GM23338 (cell line): ENCODE measurements at regions not wholly inside any gene's neighbourhood (a gene's known extent, or its start where the extent isn't known, plus 50 kb on each side); places are given as distances from the start of the nearest gene placed in this dataset.

Source experiments
- ATAC-seq: fragments of 200-7000 bp; cut with Tn5 transposase; 3 replicates; pipeline ENCODE4 v1.9.1; 2020
- DNase-seq: peaks from one replicate; pipeline ENCODE4 v3.0.0-alpha.2; 2015; ENCODE audit warnings: low spot score
- H2AFZ ChIP-seq: fragments of 200-600 bp; sonication (generic); 2 replicates; pipeline ENCODE4 v1.8.0; 2016; ENCODE audit warnings: antibody characterized with exemption, mild to moderate bottlenecking, moderate library complexity
- H3F3A ChIP-seq: fragments of 200-600 bp; sonication (generic); replicated peaks from 2 replicates; pipeline ENCODE4 v1.8.0; 2017; ENCODE audit warnings: antibody characterized with exemption, mixed run types, low read depth
- H3K27ac ChIP-seq: fragments of 200-600 bp; sonication (generic); 2 replicates; pipeline ENCODE4 v1.6.1; 2016; ENCODE audit warnings: low read depth
- H3K27me3 ChIP-seq: fragments of 200-600 bp; sonication (generic); 2 replicates; pipeline ENCODE4 v1.8.0; 2016; ENCODE audit warnings: mild to moderate bottlenecking, mixed run types, moderate library complexity; ENCODE audit not compliant: insufficient read depth
- H3K36me3 ChIP-seq: fragments of 200-600 bp; sonication (generic); 2 replicates; pipeline ENCODE4 v1.8.0; 2016; ENCODE audit warnings: mild to moderate bottlenecking; ENCODE audit not compliant: insufficient read depth
- H3K4me1 ChIP-seq: fragments of 200-600 bp; sonication (generic); 2 replicates; pipeline ENCODE4 v1.8.0; 2016; ENCODE audit warnings: mild to moderate bottlenecking, moderate library complexity; ENCODE audit not compliant: insufficient read depth
- H3K4me2 ChIP-seq: fragments of 200-600 bp; sonication (generic); 2 replicates; pipeline ENCODE4 v1.7.1; 2017; ENCODE audit warnings: mixed run types
- H3K4me3 ChIP-seq: fragments of 200-600 bp; sonication (generic); 2 replicates; pipeline ENCODE4 v1.6.1; 2016; ENCODE audit warnings: mixed run types
- H3K79me2 ChIP-seq: fragments of 200-600 bp; sonication (generic); replicated peaks from 2 replicates; pipeline ENCODE4 v1.8.0; 2017; ENCODE audit warnings: mild to moderate bottlenecking; ENCODE audit not compliant: insufficient read depth
- H3K9me2 ChIP-seq: fragments of 200-600 bp; sonication (generic); 2 replicates; pipeline ENCODE4 v1.8.0; 2017; ENCODE audit not compliant: insufficient read depth
- H4K20me1 ChIP-seq: fragments of 200-600 bp; sonication (generic); replicated peaks from 2 replicates; pipeline ENCODE4 v1.8.0; 2017; ENCODE audit warnings: mild to moderate bottlenecking; ENCODE audit not compliant: insufficient read depth
- H3K27ac Mint-ChIP-seq: 2 replicates; pipeline ENCODE4 v1.8.0; 2020; ENCODE audit warnings: inconsistent platforms, mild to moderate bottlenecking, moderate library complexity, mixed read lengths
- H3K27me3 Mint-ChIP-seq: 3 replicates; pipeline ENCODE4 v1.8.0; 2022; ENCODE audit warnings: low read depth, mild to moderate bottlenecking, moderate library complexity, mixed read lengths, inconsistent platforms; ENCODE audit not compliant: insufficient read depth, poor library complexity
- H3K36me3 Mint-ChIP-seq: 3 replicates; pipeline ENCODE4 v1.8.0; 2021; ENCODE audit warnings: low read depth, mild to moderate bottlenecking, inconsistent platforms, moderate library complexity, mixed read lengths
- H3K4me1 Mint-ChIP-seq: 3 replicates; pipeline ENCODE4 v1.8.0; 2020; ENCODE audit warnings: mild to moderate bottlenecking, inconsistent platforms, mixed read lengths
- H3K4me3 Mint-ChIP-seq: 3 replicates; pipeline ENCODE4 v1.8.0; 2021; ENCODE audit warnings: moderate library complexity, mild to moderate bottlenecking, inconsistent platforms, mixed read lengths
- H3K9me3 Mint-ChIP-seq: 3 replicates; pipeline ENCODE4 v1.8.0; 2020; ENCODE audit warnings: moderate library complexity, mild to moderate bottlenecking, inconsistent platforms, mixed read lengths
- CREB1 ChIP-seq: fragments of 250-450 bp; sonication (Bioruptor Pico); IDR thresholded peaks from 2 replicates; pipeline ENCODE4 v1.5.0; 2020; ENCODE audit warnings: low read depth, mild to moderate bottlenecking, moderate library complexity
- ETS1 ChIP-seq: IDR thresholded peaks from 2 replicates; pipeline ENCODE4 v1.6.1; 2016; ENCODE audit warnings: antibody characterized with exemption
- EZH2 ChIP-seq: fragments of 200-600 bp; sonication (generic); IDR thresholded peaks from one replicate; pipeline ENCODE4 v1.8.0; 2017; ENCODE audit warnings: antibody characterized with exemption, mild to moderate bottlenecking, low read depth; ENCODE audit not compliant: unreplicated experiment
- EZH2phosphoT487 ChIP-seq: fragments of 200-600 bp; sonication (generic); IDR thresholded peaks from one replicate; pipeline ENCODE4 v1.8.1; 2018; ENCODE audit warnings: antibody characterized with exemption; ENCODE audit not compliant: unreplicated experiment
- POLR2AphosphoS5 ChIP-seq: IDR thresholded peaks from 2 replicates; pipeline ENCODE4 v1.6.1; 2016; ENCODE audit warnings: antibody characterized with exemption, low read depth
- REST ChIP-seq: IDR thresholded peaks from one replicate; pipeline ENCODE4 v1.6.1; 2018; ENCODE audit warnings: antibody characterized with exemption; ENCODE audit not compliant: unreplicated experiment
- ZNF114 ChIP-seq: fragments of 250-450 bp; sonication (Bioruptor Pico); IDR thresholded peaks from 2 replicates; pipeline ENCODE4 v1.5.0; 2020; ENCODE audit warnings: mild to moderate bottlenecking, moderate library complexity

- peak overlapping the region; percentile 72 for H2AFZ ChIP-seq
- H3K27ac ChIP-seq: no peak overlapping the region
- H3K79me2 ChIP-seq: no peaks in the 10 kb centered on the region
- Mint-ChIP-seq H3K27ac (no peak overlapping the region), H3K4me3 (no peak overlapping the region), H3K36me3 (0 out of 3 replicates have a peak, but pooled peaks cover 3% of the 10 kb centered on the region), H3K9me3 (0 out of 3 replicates have a peak, but pooled peaks cover 6% of the 10 kb centered on the region), H3K4me1 (peaks cover 9% of the 10 kb centered on the region), H3K27me3 (peaks cover 3% of the 10 kb centered on the region)
- no peak overlapping the region for H3K4me2 ChIP-seq
- ATAC-seq: no peak
- H3K4me1 ChIP-seq: 0 out of 2 replicates have a peak, but pooled peaks cover 5% of the 10 kb centered on the region
- no peak for DNase-seq
- H4K20me1 ChIP-seq: no peaks in the 10 kb centered on the region; the same call in 1 of the 2 replicates
- no peaks in the 10 kb centered on the region for H3F3A ChIP-seq
- no peak for TF ChIP-seq REST
- no peak for TF ChIP-seq POLR2AphosphoS5
- TF ChIP-seq ETS1: no peak
- H3K4me3 ChIP-seq: no peak overlapping the region
- no peaks in the 10 kb centered on the region for H3K27me3 ChIP-seq
- H3K36me3 ChIP-seq: no peaks in the 10 kb centered on the region
- peaks cover 32% of the 10 kb centered on the region for H3K9me2 ChIP-seq
Observed at GRCh38 chr12:13386323-13387039, 190.0 kb downstream of the EMP1 start.

- Histone ChIP-seq H3K4me3 (no peak overlapping the region), H3K4me1 (0 out of 2 replicates have a peak, but pooled peaks cover 5% of the 10 kb centered on the region), H3K27ac (no peak overlapping the region), H3K9me2 (peaks cover 40% of the 10 kb centered on the region), H3K36me3 (no peaks in the 10 kb centered on the region), H3K27me3 (no peaks in the 10 kb centered on the region), H4K20me1 (no peaks in the 10 kb centered on the region; the same call in 1 of the 2 replicates), H3K79me2 (no peaks in the 10 kb centered on the region), H2AFZ (no peak overlapping the region), H3F3A (no peaks in the 10 kb centered on the region), H3K4me2 (no peak overlapping the region)
- Mint-ChIP-seq H3K27ac (no peak overlapping the region), H3K4me1 (peaks cover 9% of the 10 kb centered on the region), H3K4me3 (no peak overlapping the region), H3K27me3 (peaks cover 5% of the 10 kb centered on the region), H3K9me3 (0 out of 3 replicates have a peak, but pooled peaks cover 2% of the 10 kb centered on the region), H3K36me3 (no peaks in the 10 kb centered on the region)
- DNase-seq (no peak), ATAC-seq (no peak)
- TF ChIP-seq EZH2phosphoT487: no peak
- TF ChIP-seq CREB1: no peak
- no peak for TF ChIP-seq ETS1
- TF ChIP-seq REST: no peak
- no peak for TF ChIP-seq ZNF114
- no peak for TF ChIP-seq EZH2
- no peak for TF ChIP-seq POLR2AphosphoS5
Observed at GRCh38 chr12:13383379-13383778, 186.9 kb downstream of the EMP1 start.
